Retinal pigment epithelial cell (primary cell): ENCODE measurements at regions not wholly inside any gene's neighbourhood (a gene's known extent, or its start where the extent isn't known, plus 50 kb on each side); places are given as distances from the start of the nearest gene placed in this dataset.

Experiments
- DNase-seq: peaks from one replicate; pipeline ENCODE4 v3.0.0-alpha.2; 2010; ENCODE audit warnings: low read depth
- H3K4me3 ChIP-seq: 2 replicates; pipeline ENCODE4 v1.5.1; 2011; ENCODE audit warnings: mild to moderate bottlenecking, low read length, control low read depth, moderate library complexity
- CTCF ChIP-seq: conservative IDR thresholded peaks from 2 replicates; pipeline ENCODE4 v1.5.1; 2011; ENCODE audit warnings: low read depth, low read length, control low read depth, inconsistent platforms

GRCh38 chr10:94105226-94105625 lies 111.5 kb downstream of the PLCE1 start:
- DNase-seq = no peak
- H3K4me3 ChIP-seq = no peak overlapping the region
- TF ChIP-seq CTCF = no peak

- TF ChIP-seq CTCF = no peak
- H3K4me3 ChIP-seq = no peak overlapping the region
- DNase-seq = no peak
Measured at GRCh38 chr10:94107191-94107590, 113.5 kb downstream of the PLCE1 start.

- H3K4me3 ChIP-seq = no peak overlapping the region
- DNase-seq = no peak
- TF ChIP-seq CTCF = no peak
Measured at GRCh38 chr10:94108200-94108599, 114.5 kb downstream of the PLCE1 start.

- TF ChIP-seq CTCF = no peak
- DNase-seq = no peak
- H3K4me3 ChIP-seq = no peak overlapping the region
Measured at GRCh38 chr10:94111367-94111766, 117.6 kb downstream of the PLCE1 start.

- no peak for TF ChIP-seq CTCF
- no peak for DNase-seq
- no peak overlapping the region for H3K4me3 ChIP-seq
Measured at GRCh38 chr10:94112321-94112720, 118.6 kb downstream of the PLCE1 start.

GRCh38 chr10:94115725-94116124 lies 122.0 kb downstream of the PLCE1 start:
- no peak overlapping the region for H3K4me3 ChIP-seq
- no peak for DNase-seq
- TF ChIP-seq CTCF = no peak

GRCh38 chr10:94116848-94117247 lies 123.1 kb downstream of the PLCE1 start:
- H3K4me3 ChIP-seq = no peak overlapping the region
- DNase-seq = no peak
- no peak for TF ChIP-seq CTCF
